Liver (tissue), 8 donors: ENCODE measurements at regions not wholly inside any gene's neighbourhood (a gene's known extent, or its start where the extent isn't known, plus 50 kb on each side); places are given as distances from the start of the nearest gene placed in this dataset.

ENCODE experiments used
- DNase-seq: peaks from one replicate; pipeline ENCODE4 v3.0.0-alpha.2; 2017; ENCODE audit warnings: low spot score
- H3K27ac ChIP-seq, 2 donors: one replicate each; pipeline ENCODE4 v1.7.0; 2013; ENCODE audit warnings: inconsistent platforms in 2 of 2, low read length in 2 of 2, control low read depth in 1 of 2, low read depth in 1 of 2, mild to moderate bottlenecking in 1 of 2
- H3K27me3 ChIP-seq, 4 donors: one replicate each; pipeline versions ENCODE4 v1.6.1 to v1.7.0; 2013; ENCODE audit warnings: low read length in 3 of 4, inconsistent platforms in 1 of 4, mild to moderate bottlenecking in 1 of 4, moderate library complexity in 1 of 4; ENCODE audit not compliant: control insufficient read depth in 4 of 4, insufficient read depth in 4 of 4
- H3K36me3 ChIP-seq, 4 donors: one replicate each; pipeline versions ENCODE4 v1.6.1 to v1.7.0; 2013; ENCODE audit warnings: low read length in 3 of 4, mild to moderate bottlenecking in 3 of 4, low read depth in 1 of 4, moderate library complexity in 1 of 4; ENCODE audit not compliant: control insufficient read depth in 4 of 4, insufficient read depth in 3 of 4
- H3K4me1 ChIP-seq, 4 donors: one replicate each; pipeline versions ENCODE4 v1.6.1 to v1.7.0; 2013; ENCODE audit warnings: low read length in 3 of 4, mild to moderate bottlenecking in 3 of 4, moderate library complexity in 1 of 4; ENCODE audit not compliant: control insufficient read depth in 4 of 4, insufficient read depth in 4 of 4
- H3K4me3 ChIP-seq, 3 donors: one replicate each; pipeline versions ENCODE4 v1.6.1 to v1.7.0; 2013; ENCODE audit warnings: low read length in 3 of 3, control low read depth in 1 of 3, low read depth in 1 of 3, mild to moderate bottlenecking in 1 of 3
- H3K9ac ChIP-seq, 2 donors: one replicate each; pipeline ENCODE4 v1.7.0; 2013; ENCODE audit warnings: low read length in 2 of 2, mild to moderate bottlenecking in 2 of 2, moderate library complexity in 2 of 2, control low read depth in 1 of 2, low read depth in 1 of 2
- H3K9me3 ChIP-seq, 4 donors: one replicate each; pipeline versions ENCODE4 v1.6.1 to v1.7.0; 2013; ENCODE audit warnings: low read length in 3 of 4; ENCODE audit not compliant: control insufficient read depth in 4 of 4
- EGR1 ChIP-seq, 2 donors: IDR thresholded peaks; 2 replicates each; pipeline ENCODE4 v1.6.1; 2016 to 2018; ENCODE audit warnings: antibody characterized with exemption in 2 of 2, low read depth in 2 of 2
- FOXA1 ChIP-seq: IDR thresholded peaks from 2 replicates; pipeline ENCODE4 v1.6.1; 2016; ENCODE audit warnings: antibody characterized with exemption
- FOXA2 ChIP-seq: IDR thresholded peaks from 2 replicates; pipeline ENCODE4 v1.6.1; 2016; ENCODE audit warnings: antibody characterized with exemption
- GABPA ChIP-seq, 2 donors: IDR thresholded peaks in 1 of 2; conservative IDR thresholded peaks in 1 of 2; 2 replicates each; pipeline ENCODE4 v1.6.1; 2016; ENCODE audit warnings: antibody characterized with exemption in 2 of 2, mild to moderate bottlenecking in 1 of 2, moderate library complexity in 1 of 2
- HNF4A ChIP-seq, 2 donors: conservative IDR thresholded peaks; 2 replicates each; pipeline ENCODE4 v1.6.1; 2016; ENCODE audit warnings: antibody characterized with exemption in 2 of 2, mild to moderate bottlenecking in 2 of 2
- JUND ChIP-seq, 2 donors: IDR thresholded peaks; 2 replicates each; pipeline ENCODE4 v1.6.1; 2016; ENCODE audit warnings: antibody characterized with exemption in 2 of 2
- NR2F2 ChIP-seq: IDR thresholded peaks from 2 replicates; pipeline ENCODE4 v1.6.1; 2016; ENCODE audit warnings: antibody characterized with exemption
- RAD21 ChIP-seq, 2 donors: IDR thresholded peaks; 2 replicates each; pipeline ENCODE4 v1.6.1; 2016; ENCODE audit warnings: antibody characterized with exemption in 2 of 2, mild to moderate bottlenecking in 2 of 2
- RXRA ChIP-seq, 2 donors: IDR thresholded peaks; 2 replicates each; pipeline ENCODE4 v1.6.1; 2017 to 2018; ENCODE audit warnings: antibody characterized with exemption in 2 of 2, mild to moderate bottlenecking in 1 of 2
- SP1 ChIP-seq: IDR thresholded peaks from 2 replicates; pipeline ENCODE4 v1.6.1; 2018; ENCODE audit warnings: antibody characterized with exemption, mild to moderate bottlenecking
- WGBS: extraction: QIAGEN DNeasy Blood & Tissue Kit; methylation state at CpG from one replicate; pipeline ENCODE4 v1.1.7; 2013; 5-methylcytosine and 5-hydroxymethylcytosine counted together
- TF ChIP-seq, protein P1 (sequence below): IDR thresholded peaks from 2 replicates; pipeline ENCODE4 v1.6.1; 2016; ENCODE audit warnings: antibody characterized with exemption
- TF ChIP-seq, protein P2 (sequence below): fragments of 150-350 bp; IDR thresholded peaks from 2 replicates; pipeline ENCODE4 v1.5.1; 2017; ENCODE audit warnings: improper control_type of control experiment, low read depth, low read length; ENCODE audit not compliant: missing input control
- donor health status: healthy.
- donor health status: healthy.
- donor health status: healthy.
- donor health status: healthy.
- donor health status: healthy.

DNA sequence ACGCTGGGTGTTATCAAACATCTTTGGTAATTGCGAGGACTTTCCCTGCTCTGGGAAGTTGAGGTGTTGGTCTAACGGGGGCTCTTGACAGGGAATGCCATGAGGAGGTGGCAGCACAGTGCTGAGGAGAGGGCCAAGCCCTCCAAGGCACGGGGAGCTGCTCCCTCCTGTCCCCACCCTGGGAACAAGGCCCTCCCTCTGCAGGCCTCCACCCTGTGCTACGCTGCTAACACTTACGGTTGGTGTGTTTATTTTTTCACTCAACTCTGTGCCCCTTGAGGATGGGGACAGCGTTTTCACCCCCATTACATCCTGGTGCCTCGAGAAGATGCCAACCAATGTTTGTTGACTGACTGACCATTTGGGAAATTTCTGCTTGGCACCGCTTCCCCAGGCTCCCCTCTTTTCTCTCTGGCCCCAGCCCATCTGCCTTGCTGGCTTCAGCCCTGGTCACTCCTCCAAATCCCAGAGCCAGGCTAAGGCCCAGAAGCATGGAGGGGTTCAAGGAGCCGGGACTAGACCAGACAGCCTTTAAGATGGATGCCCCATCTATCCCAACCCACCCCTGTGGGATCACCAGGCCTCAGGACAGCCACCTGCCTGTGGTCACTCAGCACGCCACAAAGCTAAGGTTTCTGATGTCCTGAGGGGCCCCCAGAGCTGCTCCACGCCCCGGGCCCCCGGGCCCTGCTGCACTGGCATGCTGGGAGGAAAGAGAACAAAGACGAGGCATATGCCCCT lies 125.7 kb downstream of the BARX1 start (continued):
- TF ChIP-seq EGR1 (IDR thresholded peaks at IDR 0.05; ENCODE audit: low read depth in 2 of 2) (no peak), RAD21 (IDR thresholded peaks at IDR 0.05) (no peak), NR2F2 (no peak)

DNA sequence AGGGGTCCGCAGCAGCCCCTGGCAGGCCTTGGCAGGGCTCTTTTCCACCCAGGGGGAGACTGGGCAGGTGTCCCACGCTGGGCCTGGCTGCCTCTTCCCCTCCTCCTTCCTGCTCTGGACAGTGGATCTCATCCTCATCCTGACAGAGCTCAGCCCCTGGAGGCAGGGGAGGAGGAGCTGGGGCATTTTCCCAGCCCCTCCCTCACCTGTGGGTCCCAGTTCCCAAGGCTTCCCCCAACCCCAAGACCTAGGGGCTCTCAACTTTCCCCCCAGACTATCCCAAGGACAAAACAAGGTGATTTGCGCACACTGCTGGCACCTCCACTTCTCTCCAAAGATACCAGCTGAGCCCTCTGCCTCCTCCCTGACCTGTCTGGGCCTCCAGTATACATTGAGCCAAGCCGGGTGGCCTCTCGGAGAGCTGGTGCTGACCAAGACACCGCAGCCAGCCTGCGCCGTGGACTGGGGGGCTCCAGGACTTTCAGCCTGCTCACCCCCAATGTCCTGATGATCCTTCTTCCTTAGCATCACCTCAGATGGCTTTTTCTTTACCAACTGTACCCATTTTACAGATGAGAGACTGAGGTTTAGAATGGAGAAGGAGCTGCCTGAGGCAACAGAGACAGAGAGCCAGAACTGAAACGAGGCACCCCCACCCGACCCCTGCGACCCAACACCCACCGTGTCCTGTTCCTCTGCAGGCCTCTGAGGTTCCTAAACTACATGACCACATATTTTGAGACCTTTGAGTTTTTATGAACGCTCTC lies 126.6 kb downstream of the BARX1 start:
- peaks cover 0 to 3% (median 0%) of the 10 kb centered on the region in 4 donors for H3K9me3 ChIP-seq
- no peak for TF ChIP-seq JUND (IDR thresholded peaks at IDR 0.05)
- no peak for TF ChIP-seq SP1
- TF ChIP-seq RXRA (IDR thresholded peaks at IDR 0.05): no peak
- no peak for TF ChIP-seq FOXA2
- no peak for TF ChIP-seq HNF4A (conservative IDR thresholded peaks at IDR 0.05)
- TF ChIP-seq GABPA (IDR thresholded peaks at IDR 0.05 in 1 of 2, conservative IDR thresholded peaks at IDR 0.05 in 1 of 2): no peak
- no peak for TF ChIP-seq FOXA1
- TF ChIP-seq, protein P1, sequence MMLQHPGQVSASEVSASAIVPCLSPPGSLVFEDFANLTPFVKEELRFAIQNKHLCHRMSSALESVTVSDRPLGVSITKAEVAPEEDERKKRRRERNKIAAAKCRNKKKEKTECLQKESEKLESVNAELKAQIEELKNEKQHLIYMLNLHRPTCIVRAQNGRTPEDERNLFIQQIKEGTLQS: no peak
- peaks cover 0 to 2% (median 0%) of the 10 kb centered on the region in 4 donors for H3K4me1 ChIP-seq
- no peak for DNase-seq
- no peak overlapping the region for H3K4me3 ChIP-seq
- H3K36me3 ChIP-seq: no peaks in the 10 kb centered on the region
- H3K27ac ChIP-seq: no peak overlapping the region
- WGBS: 80% methylated on average over 13 of the region's 13 CpGs
- peaks cover 0 to 4% (median 1%) of the 10 kb centered on the region in 4 donors for H3K27me3 ChIP-seq
- no peak overlapping the region for H3K9ac ChIP-seq

DNA sequence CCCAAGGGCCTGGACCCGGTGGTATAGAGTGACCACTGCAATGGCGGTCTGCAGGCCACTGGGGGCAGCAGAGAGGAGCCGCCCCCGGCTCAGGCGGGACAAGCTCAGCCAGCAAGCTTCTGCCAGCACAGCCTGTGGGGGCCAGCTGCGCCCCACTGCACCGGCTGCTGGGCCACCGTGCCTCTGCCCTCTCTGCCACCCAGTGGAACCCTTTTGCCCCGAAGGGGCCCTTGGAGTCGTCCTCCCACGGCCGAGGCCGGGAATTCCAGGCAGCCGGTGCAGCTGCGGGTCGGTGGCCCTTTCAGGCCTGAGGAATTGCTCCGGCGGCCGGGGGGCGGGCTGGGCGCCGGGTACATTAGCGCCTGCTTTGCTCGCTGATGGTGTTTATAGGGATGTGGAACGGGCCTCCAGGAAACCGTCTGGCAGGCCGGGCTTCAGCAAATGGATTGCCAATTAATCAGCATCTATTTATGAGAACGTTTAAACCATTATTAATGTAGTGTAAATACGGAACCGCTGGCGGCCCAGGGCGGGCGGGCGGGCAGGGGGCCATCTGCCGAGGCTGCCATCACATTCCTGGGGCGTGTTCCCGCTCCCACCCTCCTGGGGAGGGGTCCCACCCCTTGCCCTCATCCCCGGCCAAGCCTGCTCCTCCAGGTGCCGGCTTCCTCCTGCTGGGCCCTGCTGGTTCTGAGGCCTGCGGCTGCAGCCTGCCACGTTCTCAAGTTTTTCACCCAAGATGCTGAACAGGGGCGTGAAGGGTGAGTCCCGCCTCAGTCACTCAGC lies 127.4 kb downstream of the BARX1 start:
- peaks cover 0 to 2% (median 0%) of the 10 kb centered on the region in 4 donors for H3K4me1 ChIP-seq
- no peak overlapping the region for H3K27ac ChIP-seq
- peaks cover 0 to 4% (median 1%) of the 10 kb centered on the region in 4 donors for H3K27me3 ChIP-seq
- DNase-seq: peak; percentile 58
- H3K9ac ChIP-seq: no peak overlapping the region
- WGBS: 19% methylated on average over 43 of the region's 43 CpGs
- TF ChIP-seq, protein P2, sequence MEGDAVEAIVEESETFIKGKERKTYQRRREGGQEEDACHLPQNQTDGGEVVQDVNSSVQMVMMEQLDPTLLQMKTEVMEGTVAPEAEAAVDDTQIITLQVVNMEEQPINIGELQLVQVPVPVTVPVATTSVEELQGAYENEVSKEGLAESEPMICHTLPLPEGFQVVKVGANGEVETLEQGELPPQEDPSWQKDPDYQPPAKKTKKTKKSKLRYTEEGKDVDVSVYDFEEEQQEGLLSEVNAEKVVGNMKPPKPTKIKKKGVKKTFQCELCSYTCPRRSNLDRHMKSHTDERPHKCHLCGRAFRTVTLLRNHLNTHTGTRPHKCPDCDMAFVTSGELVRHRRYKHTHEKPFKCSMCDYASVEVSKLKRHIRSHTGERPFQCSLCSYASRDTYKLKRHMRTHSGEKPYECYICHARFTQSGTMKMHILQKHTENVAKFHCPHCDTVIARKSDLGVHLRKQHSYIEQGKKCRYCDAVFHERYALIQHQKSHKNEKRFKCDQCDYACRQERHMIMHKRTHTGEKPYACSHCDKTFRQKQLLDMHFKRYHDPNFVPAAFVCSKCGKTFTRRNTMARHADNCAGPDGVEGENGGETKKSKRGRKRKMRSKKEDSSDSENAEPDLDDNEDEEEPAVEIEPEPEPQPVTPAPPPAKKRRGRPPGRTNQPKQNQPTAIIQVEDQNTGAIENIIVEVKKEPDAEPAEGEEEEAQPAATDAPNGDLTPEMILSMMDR: peak; percentile 76
- TF ChIP-seq RXRA (IDR thresholded peaks at IDR 0.05) (no peak), RAD21 (IDR thresholded peaks at IDR 0.05) (peak; percentile 57 to 70), GABPA (IDR thresholded peaks at IDR 0.05 in 1 of 2, conservative IDR thresholded peaks at IDR 0.05 in 1 of 2) (no peak)
- H3K4me3 ChIP-seq: peak overlapping the region in 1 of 3 donors; percentile 28
- no peaks in the 10 kb centered on the region for H3K9me3 ChIP-seq
- H3K36me3 ChIP-seq: no peaks in the 10 kb centered on the region
